Mucosa of descending colon (tissue), 3 donors: ENCODE measurements at regions not wholly inside any gene's neighbourhood (a gene's known extent, or its start where the extent isn't known, plus 50 kb on each side); places are given as distances from the start of the nearest gene placed in this dataset.
A peak's percentile ranks its signal among the peaks of the same experiment; 100 is the strongest.

Experiments used
- ATAC-seq: fragments of 200-7000 bp; cut with Tn5 transposase; one replicate; pipeline ENCODE4 v1.9.1; 2020; ENCODE audit warnings: mild to moderate bottlenecking, moderate library complexity
- DNase-seq, 3 donors: peaks; one replicate each; pipeline ENCODE4 v3.0.0-alpha.2; 2020
- H3K36me3 ChIP-seq: fragments of 200-600 bp; one replicate; pipeline ENCODE4 v1.8.0; 2021; ENCODE audit warnings: low read depth, mild to moderate bottlenecking
- H3K4me1 ChIP-seq: fragments of 200-600 bp; one replicate; pipeline ENCODE4 v1.8.0; 2021; ENCODE audit warnings: low read depth, mild to moderate bottlenecking
- H3K4me3 ChIP-seq: fragments of 200-600 bp; one replicate; pipeline ENCODE4 v1.8.0; 2021; ENCODE audit warnings: mild to moderate bottlenecking
- H3K9me3 ChIP-seq: fragments of 200-600 bp; one replicate; pipeline ENCODE4 v1.8.0; 2021; ENCODE audit warnings: mild to moderate bottlenecking
- intact Hi-C, 2 donors: fragments of 100-400 bp; cut with DNase I in 1 of 2; cut with micrococcal nuclease in 1 of 2; formaldehyde crosslinking; loops; one replicate each; pipeline versions ENCODE4 v1.11.0 to v1.11.1; 2022; cut with DNase I, micrococcal nuclease
- TF ChIP-seq, protein P1 (sequence below): fragments of 200-600 bp; IDR thresholded peaks from one replicate; pipeline ENCODE4 v1.8.0; 2022; ENCODE audit warnings: antibody characterized with exemption, mild to moderate bottlenecking
- donor health status: DM: no; HTN: no; CAD: no; lungs with moderate emphysema.
- donor health status: DM: no; HTN: no; CAD: no.
- donor health status: DM: no; HTN: yes; CAD: no.

DNA sequence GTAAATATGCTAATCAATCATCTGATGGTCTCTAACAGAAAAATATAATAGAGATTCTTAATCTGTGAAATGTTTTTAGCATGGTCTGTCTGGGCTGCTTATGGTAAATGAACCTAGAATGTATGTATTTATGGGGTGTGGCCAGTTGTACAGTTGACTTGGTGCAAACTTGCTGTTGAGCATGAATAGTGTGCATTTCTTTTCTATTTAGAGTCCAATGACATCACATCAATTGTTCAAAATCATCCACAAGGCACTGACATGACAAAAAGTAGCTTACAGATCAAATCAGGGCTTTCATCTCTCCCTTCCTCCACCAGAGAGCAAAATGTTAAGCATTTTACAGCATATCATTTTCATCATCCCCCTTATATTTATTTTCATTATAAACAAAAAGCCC is 1010.3 kb downstream of the KCNT2 start:
- no peak for ATAC-seq
- intact Hi-C loops = no loop called here
- Histone ChIP-seq H3K9me3 (no peaks in the 10 kb centered on the region), H3K4me1 (no peaks in the 10 kb centered on the region), H3K36me3 (no peaks in the 10 kb centered on the region), H3K4me3 (no peak overlapping the region)
- no peak for DNase-seq
- TF ChIP-seq, protein P1, sequence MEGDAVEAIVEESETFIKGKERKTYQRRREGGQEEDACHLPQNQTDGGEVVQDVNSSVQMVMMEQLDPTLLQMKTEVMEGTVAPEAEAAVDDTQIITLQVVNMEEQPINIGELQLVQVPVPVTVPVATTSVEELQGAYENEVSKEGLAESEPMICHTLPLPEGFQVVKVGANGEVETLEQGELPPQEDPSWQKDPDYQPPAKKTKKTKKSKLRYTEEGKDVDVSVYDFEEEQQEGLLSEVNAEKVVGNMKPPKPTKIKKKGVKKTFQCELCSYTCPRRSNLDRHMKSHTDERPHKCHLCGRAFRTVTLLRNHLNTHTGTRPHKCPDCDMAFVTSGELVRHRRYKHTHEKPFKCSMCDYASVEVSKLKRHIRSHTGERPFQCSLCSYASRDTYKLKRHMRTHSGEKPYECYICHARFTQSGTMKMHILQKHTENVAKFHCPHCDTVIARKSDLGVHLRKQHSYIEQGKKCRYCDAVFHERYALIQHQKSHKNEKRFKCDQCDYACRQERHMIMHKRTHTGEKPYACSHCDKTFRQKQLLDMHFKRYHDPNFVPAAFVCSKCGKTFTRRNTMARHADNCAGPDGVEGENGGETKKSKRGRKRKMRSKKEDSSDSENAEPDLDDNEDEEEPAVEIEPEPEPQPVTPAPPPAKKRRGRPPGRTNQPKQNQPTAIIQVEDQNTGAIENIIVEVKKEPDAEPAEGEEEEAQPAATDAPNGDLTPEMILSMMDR = no peak

DNA sequence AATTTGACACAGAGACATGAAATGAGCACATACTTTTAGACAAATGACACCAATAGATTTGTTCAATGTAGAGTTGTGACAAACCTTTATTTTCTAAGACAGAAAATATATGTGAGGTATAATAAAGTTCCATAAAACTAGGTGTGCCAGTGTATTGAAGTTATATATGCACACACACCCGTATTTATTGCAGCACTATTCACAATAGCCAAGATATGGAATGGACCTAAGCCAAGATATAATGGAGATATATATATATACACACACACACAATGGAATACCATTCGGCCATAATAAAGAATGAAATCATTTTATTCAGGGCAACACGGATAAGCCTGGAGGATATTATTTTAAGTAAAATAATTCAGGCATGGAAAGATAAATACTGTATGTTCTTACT is 1013.5 kb downstream of the KCNT2 start:
- Histone ChIP-seq H3K9me3 (no peaks in the 10 kb centered on the region), H3K4me1 (no peaks in the 10 kb centered on the region), H3K36me3 (no peaks in the 10 kb centered on the region), H3K4me3 (no peak overlapping the region)
- intact Hi-C loops = no loop called here
- DNase-seq (peak in 1 of 3 donors; percentile 28), ATAC-seq (peak; percentile 99)
- TF ChIP-seq, protein P1 = no peak

DNA sequence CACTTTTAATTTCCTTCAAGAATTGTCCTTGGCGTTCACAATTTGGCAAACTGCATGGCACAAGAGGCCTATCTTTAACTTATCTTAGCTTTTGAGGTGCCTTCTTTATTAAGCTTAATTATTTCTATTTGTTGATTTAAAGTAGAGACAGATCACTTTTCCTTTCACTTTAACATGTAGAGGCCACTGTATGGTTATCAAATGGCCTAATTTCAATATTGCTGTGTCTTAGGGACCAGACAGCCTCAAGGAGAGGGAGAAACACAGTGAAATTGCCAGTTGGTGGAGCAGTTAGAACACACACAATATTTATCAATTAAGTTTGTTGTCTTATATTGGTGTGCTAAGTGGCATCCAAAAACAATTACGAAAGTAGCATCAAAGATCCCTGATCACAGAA is 1013.9 kb downstream of the KCNT2 start:
- DNase-seq (no peak), ATAC-seq (peak; percentile 34)
- intact Hi-C loops = no loop called here
- Histone ChIP-seq H3K9me3 (no peaks in the 10 kb centered on the region), H3K36me3 (no peaks in the 10 kb centered on the region), H3K4me1 (no peaks in the 10 kb centered on the region), H3K4me3 (no peak overlapping the region)
- TF ChIP-seq, protein P1 = no peak

DNA sequence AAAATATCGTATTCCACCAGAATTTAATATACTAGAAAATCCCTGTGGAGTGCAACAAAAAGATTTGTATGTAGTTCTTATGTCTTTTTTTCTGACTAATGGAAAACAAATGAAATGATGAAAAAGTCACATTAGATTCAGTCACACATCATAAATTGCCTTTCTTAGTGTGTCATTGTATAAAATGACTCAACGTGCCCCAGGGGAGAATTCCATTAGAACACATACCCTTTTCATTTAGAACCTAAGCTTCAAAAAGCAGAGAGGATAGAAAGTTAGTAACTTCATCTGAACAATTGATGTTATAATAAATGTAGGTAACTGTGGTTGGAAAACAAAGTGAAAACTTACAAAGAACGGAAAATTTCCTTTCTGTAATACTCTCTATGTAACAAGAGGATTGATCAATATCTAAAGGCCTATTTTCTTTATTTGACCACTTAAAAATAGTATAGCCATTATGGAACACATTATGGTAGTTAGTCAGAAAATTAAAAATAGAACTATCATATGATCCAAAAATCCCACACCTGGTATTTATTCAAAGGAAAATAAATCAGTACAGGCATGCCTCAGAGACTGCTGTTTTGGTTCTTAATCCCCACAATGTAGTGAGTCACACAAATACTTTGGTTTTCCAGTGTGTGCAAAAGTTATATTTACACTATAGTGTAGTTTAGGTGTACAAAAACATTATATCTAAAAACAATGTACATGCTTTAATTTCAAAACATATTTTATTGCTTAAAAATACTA is 1016.1 kb downstream of the KCNT2 start:
- H3K4me3 ChIP-seq = no peak overlapping the region
- TF ChIP-seq, protein P1 = no peak
- intact Hi-C loops = no loop called here
- H3K4me1 ChIP-seq = no peaks in the 10 kb centered on the region
- ATAC-seq = no peak
- no peak for DNase-seq
- no peaks in the 10 kb centered on the region for H3K9me3 ChIP-seq
- H3K36me3 ChIP-seq = no peaks in the 10 kb centered on the region

DNA sequence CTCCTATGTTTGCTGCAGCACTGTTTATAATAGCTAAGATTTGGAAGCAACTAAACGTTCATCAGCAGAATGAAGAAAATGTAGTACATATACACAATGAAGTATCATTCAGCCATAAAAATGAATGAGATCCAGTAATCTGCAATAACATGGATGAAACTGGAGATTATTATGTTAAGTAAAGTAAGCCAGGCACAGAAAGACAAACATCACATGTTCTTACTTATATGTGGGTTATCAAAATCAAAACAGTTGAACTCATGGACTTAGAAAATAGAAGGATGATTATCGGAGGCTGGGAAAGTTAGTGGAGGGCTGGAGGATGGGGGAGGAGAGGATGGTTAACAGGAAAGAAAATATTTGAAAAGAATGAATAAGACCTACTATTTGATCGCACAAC is 1017.6 kb downstream of the KCNT2 start:
- Histone ChIP-seq H3K4me1 (no peaks in the 10 kb centered on the region), H3K9me3 (no peaks in the 10 kb centered on the region), H3K4me3 (no peak overlapping the region), H3K36me3 (no peaks in the 10 kb centered on the region)
- intact Hi-C loops = no loop called here
- ATAC-seq = peak; percentile 4
- TF ChIP-seq, protein P1 = no peak
- DNase-seq = peak in 1 of 3 donors; percentile 9
